D721Med (cell line): ENCODE measurements at regions not wholly inside any gene's neighbourhood (a gene's known extent, or its start where the extent isn't known, plus 50 kb on each side); places are given as distances from the start of the nearest gene placed in this dataset.
"Not testable (repeated sequence)": the region's sequence is repeated elsewhere in the genome, so short reads cannot be mapped to it uniquely, and the experiment has no call there.

Source experiments
- DNase-seq: peaks from one replicate; pipeline ENCODE4 v3.0.0; 2011; ENCODE audit warnings: low spot score; ENCODE audit not compliant: insufficient read length
- FAIRE-seq: peaks from 2 replicates; lab custom pipeline; 2011; peaks lifted over from hg19 to GRCh38; lab: Jason Lieb, UNC
- TF ChIP-seq, protein P1 (sequence below): IDR thresholded peaks from 2 replicates; pipeline ENCODE4 v1.5.1; 2012; ENCODE audit warnings: mild to moderate bottlenecking, control low read depth; ENCODE audit not compliant: insufficient read depth; ENCODE audit errors: missing control alignments

DNA sequence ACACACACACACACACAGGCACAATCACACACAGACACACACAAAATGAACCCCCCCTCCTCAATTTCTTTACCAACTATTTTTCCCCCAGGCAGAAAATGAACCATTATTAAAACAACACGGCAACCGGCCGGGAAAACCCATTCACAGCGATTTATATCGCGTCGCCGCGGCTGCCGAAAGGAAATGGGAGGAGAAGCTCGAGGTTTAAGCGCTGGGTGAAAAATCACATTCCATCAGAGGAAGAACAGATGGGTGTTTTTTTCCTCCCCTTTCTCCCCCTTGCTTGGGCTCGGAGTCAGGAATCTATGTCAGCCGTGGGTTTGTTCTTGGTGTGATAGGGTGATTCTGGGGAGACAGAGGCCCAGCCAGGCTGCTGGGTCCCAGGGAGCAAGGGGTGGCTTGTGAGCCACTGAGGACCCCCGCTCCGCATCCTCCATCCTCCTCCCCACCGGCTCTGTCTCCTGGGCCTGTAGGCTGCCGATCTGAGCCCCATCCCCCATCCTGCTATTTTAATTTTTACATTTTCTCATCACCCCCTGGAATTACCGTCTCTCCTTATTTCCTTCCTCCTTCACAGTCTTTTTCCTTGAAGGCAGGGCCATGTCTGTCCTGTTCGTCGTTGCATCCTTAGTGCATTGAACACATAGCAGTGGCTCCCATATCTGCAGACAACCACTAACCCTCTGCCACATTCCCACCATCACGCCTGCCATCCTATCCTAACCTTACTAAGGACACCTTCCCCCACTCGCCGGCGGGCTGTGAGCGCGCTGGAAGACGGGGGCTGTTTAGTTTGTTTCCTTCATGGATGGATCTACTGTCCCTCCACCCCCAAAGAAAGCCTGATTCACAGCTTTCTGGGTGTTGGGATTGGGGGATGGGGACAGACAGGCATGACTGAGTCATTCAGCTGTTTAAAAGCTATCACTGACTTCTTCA, 137.7 kb downstream of the CRLF3 start:
- not testable (repeated sequence) for DNase-seq, FAIRE-seq

DNA sequence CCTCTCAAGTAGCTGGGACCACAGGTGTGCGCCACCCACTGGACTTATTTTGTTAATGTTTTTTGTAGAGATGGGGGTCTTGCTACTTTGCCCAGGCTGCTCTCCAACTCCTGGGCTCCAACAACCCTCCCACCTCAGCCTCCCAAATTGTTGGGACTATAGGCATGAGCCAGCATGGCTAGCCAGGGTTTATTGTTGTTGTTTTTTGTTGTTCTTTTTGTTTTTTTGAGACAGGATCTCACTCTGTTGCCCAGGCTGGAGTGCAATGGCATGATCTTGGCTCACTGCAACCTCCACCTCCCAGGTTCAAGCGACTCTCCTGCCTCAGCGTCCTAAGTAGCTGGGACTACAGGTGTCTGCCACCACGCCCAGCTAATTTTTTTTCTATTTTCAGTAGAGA, 142.2 kb downstream of the CRLF3 start:
- FAIRE-seq, DNase-seq: not testable (repeated sequence)

DNA sequence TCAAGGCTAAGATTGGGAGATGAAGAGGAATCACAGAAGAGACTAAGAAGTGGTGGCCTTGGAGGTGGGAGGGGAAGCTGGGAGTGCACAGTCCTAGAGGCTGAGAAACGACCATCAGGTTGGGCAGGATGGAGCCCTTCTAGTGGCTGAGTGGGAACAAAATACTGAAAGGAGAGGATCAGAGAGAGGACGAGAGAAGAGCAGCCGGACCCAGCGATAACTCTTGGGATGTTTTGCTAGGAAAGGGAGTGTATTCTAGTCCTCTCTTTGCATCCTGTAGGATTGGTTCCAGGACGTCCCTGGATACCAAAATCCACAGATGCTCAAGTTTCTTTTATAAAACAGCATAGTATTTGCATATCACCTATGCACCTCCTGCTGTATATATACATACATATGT, 143.8 kb downstream of the CRLF3 start:
- not testable (repeated sequence) for DNase-seq, FAIRE-seq

DNA sequence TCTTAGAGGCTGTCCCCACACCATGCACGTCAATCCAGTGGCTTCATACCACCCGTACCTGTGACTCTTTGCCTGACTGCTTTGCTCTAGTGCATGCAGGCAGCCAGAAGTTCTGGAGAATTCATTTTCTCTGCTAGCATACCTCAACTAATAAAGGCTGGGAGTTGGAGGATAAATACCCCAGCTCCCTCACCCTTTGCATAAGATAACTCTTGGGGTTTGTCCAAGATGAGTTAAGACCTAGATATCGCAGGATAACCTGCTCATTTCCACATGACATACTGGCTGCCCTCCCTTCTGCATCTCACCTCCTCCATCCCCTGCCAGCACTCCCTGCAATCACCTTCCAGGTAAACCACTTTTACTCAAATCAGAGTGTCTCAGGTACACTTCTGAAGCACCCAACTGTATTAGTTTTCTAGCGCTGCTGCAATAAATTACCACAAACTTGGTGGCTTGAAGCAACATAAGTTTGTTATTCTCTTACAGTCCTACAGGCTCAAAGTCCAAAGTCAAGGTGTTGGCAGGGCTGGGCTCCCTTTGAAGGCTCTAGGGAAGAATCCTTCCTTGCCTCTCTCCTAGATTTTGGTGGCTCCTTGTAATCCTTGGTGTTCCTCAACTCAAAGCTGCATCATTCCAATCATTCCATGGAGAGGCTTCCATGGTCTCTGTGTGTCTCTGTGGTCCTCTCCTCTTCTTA, 146.8 kb downstream of the CRLF3 start:
- DNase-seq (no peak), FAIRE-seq (no peak)
- TF ChIP-seq, protein P1, sequence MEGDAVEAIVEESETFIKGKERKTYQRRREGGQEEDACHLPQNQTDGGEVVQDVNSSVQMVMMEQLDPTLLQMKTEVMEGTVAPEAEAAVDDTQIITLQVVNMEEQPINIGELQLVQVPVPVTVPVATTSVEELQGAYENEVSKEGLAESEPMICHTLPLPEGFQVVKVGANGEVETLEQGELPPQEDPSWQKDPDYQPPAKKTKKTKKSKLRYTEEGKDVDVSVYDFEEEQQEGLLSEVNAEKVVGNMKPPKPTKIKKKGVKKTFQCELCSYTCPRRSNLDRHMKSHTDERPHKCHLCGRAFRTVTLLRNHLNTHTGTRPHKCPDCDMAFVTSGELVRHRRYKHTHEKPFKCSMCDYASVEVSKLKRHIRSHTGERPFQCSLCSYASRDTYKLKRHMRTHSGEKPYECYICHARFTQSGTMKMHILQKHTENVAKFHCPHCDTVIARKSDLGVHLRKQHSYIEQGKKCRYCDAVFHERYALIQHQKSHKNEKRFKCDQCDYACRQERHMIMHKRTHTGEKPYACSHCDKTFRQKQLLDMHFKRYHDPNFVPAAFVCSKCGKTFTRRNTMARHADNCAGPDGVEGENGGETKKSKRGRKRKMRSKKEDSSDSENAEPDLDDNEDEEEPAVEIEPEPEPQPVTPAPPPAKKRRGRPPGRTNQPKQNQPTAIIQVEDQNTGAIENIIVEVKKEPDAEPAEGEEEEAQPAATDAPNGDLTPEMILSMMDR = no peak

DNA sequence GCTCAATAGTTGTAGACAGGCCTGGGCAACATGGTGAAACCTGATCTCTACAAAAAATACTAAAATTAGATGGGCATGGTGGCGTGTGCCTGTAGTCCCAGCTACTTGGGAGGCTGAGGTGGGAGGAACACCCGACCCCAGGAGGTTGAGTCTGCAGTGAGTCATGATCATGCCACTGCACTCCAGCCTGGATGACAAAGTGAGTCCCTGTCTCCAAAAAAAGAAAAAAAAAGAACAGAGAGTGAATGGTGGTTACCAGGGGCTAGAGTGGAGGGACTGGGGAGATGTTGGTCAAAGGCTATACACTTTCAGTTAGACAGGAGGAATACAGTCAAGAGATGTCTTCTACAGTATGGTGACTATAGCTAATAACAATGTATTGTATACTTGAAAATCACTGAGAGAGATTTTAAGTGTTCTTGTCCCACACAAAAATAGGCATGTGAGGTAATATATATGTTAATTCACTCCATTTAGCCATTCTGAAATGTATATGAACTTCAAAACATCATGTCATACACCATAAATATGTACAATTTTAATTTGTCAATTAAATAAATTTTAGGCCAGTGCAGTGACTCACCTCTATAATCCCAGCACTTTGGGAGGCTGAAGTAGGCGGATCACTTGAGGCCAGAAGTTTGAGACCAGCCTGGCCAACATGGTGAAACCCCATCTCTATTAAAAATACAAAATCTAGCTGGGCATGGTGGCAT, 148.6 kb downstream of the CRLF3 start:
- not testable (repeated sequence) for FAIRE-seq, DNase-seq

DNA sequence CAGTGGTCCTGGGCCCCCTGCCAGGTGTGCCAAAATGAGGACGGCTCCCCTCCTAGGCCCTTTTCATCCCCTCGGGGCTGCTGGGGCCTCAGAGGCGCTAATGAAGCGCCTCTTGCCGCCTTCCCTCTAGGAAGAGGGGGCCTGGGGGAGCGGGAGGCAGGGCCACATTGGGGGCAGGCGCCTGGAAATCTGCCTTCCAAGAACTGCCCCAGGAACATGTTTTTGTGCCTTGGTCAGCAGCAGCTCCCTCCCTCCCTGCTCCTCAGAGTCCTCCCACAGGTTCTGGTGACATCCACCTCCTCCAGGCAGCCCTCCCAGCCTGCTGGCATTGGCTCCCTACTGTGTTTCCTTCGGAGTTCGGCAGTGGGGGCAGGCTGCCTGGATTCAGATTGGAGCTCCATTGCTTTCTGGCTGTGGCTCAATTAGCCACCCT, 155.3 kb downstream of the CRLF3 start:
- not testable (repeated sequence) for DNase-seq, FAIRE-seq

DNA sequence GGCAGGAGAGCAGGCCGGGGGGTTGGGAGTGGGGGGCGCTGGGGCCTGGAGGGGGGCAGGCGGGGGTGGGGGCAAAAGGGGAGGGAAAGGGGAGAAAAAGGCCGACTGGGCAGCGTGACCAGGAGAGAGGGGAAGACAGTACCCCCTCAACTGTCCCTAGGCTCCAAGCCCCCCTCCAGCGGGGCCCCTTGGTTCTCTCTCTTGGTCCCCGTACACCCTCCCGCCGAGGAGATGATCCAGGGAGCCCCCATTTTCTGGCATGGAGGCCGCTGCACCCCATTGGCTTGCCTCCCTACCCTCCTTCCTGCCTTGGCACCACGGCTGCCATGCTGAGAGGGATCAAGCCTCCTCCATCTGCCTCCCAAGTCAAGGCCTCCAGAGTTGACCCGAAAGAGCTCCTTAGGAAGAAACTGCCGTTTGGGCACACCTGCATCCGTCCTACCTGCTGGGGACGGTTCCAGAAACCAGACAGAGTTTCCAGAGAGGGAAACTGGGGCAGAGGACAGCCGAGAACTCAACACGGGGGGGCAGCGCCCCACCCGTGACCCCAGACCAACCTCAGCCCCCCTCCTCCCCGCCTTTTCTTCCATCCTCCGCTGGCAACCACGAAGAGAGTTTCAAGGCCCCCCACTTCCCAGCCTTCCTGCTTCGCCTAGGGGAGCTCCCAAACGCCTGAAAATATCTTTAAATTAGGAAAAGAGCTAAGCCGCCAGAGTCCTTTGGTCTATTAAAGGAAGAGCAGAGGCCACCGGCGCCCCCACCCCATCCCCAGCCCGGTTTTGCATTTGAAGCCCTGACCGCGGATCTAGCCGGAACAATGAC, 155.9 kb downstream of the CRLF3 start:
- not testable (repeated sequence) for FAIRE-seq, DNase-seq

DNA sequence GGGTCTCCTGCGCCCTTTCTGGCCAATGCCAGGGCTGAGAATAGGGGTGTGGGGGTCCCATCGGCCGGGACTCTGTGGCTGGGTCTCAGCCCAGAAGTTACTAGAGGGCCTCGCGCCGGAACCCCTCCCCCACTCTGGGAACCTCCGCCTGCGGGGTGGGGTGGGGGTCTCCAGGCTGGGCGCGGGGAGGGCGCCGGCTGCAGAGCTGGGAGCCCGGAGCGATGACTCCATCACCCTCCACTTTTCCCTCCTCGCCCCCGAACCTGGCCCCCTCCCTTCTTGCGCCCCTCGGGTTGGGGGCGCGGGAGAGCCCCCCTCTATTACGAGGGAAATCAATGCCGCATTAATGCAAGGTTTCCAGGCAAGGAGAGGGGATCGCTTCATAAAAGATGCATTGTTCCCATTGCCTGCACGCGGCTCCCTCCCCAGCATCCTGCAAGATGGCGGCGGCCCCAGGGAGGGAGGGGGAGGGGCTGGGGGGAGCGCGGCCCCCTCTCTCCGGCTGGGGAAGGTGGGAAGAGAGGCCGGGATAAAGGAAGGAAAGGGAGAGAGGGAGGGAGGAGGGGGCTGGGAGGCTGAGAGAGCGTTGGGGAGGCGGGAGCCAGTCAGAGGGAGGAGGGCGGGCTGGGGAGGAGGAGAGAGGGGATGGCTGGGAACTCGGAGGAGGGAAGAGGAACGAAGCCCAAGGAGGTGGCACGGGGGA, 156.7 kb downstream of the CRLF3 start:
- not testable (repeated sequence) for FAIRE-seq, DNase-seq

DNA sequence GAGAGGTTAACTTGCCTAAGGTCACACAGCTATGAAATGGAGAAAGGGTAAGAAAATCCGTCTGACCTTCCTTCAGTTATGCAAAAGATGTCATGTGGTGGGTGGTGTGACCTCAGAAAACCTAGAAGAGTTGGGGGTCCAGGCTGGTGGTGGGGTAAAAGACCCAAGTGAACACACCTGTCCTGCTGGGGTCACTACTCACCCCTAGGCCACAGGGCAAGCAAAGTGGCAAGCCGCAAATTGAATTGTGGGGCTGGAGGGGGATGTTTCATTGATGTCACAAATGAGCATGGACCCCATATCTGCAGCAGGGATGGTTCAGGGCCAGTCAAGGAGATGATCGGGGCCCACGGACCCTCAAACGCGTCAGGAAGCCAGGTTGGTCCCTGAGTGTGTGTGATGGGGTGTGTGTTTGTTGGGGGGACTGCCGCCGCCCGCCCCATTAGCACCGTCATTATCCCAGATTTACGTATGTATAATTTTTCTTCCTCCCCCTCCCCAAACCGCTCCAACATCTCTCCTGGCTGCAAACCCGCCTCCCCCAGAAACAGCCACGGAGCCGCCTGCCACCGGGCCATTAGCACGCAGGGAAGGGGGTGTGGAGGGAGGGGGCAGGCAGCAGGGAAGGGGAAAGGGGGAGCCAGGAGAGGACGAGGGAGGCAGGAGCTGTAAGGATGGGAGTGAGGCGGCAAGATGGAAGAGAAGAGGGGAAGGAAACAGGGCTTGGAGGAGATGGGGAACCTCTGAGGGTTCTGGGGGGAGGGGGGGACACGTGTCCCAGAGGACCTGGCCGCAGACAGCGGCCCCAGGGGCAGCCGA, 157.4 kb downstream of the CRLF3 start:
- DNase-seq, FAIRE-seq: not testable (repeated sequence)

DNA sequence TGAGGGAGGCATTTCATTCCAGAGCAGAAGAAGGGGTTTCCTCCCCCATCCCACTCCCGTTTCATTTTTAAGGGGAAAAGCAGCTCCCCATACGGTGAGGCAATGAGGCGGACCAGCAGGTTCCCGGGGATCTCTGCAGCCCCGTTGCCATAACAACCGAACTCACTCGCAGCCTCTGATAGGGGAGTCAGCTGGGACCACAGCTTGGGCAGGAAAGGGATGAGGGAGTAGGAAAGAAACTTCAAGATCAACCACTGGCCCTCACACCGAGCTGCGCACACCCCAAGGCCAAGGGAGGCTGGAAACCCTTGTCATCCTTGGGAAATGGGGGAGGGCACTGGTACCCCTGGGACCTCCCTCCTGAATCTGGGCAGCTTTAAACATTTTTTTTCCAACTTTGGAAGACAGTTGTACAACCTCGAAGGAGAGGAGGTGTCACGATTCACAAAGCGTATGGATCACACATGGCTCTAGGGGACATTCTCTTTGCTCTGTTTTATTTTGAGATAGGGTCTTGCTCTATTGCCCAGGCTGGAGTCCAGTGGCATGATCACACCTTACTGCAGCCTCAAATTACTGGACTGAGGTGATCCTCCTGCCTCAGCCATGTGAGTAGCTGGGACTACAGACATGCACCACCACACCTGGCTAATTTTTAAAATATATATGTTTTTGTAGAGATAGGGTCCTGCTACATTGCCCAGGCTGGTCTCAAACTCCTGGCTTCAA, 160.6 kb downstream of the CRLF3 start:
- DNase-seq, FAIRE-seq: not testable (repeated sequence)

DNA sequence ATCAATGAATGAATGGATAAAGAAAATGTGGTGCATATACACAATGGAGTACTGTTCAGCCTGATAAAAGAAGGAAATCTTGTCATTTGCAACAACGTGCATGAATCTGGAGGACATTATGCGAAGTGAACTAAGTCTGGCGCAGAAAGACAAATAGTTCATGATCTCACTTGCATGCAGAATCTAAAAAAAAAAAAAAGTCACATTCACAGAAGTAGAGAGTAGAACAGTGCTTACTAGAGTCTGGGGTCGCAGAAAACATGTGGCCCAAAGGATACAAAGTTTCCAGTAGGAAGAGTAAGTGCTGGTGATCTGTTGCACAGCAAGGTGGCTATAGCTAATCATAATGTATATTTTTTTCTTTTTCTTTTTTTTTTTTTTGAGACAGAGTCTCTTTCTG, 167.3 kb downstream of the CRLF3 start:
- FAIRE-seq, DNase-seq: not testable (repeated sequence)

DNA sequence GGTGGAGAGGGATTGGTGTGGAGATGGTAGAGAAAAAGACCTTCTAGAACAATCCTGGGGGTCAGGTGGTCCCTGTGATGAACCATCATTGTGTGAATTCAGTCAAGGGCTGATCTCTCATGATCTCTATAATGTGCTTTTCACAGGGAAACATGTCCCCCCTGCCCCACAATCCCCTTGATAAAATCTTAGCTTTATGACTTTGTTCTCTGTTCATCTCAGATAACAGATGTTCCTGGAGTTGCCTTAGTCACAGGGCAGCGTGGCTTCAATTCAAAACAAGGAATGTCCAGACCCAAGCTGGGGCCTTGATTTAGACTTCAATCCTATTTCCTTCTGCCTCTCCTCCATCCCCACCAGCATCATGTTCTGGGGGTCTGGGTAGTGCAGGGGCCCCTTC, 171.5 kb downstream of the CRLF3 start:
- DNase-seq, FAIRE-seq: not testable (repeated sequence)

DNA sequence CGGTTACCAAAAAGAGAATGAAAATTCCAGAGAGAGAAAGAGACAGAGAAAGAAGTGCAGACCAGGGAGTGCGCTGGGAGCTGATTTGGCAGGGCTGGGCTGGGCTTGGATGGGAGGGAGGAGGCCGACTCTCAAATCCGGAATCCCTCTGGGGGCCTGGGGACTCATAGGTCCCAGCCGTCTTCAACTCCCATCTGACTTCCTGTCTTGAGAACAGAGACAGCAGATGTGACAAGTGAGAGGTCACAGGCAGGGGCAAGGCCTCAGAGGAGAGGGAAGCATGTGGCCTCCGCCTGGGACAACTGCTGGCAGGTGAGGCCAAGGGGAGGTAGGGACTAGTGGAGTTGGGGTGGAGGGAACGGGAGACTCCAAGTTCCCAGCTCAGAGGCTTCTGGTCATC, 172.9 kb downstream of the GOSR1 start:
- FAIRE-seq, DNase-seq: not testable (repeated sequence)

DNA sequence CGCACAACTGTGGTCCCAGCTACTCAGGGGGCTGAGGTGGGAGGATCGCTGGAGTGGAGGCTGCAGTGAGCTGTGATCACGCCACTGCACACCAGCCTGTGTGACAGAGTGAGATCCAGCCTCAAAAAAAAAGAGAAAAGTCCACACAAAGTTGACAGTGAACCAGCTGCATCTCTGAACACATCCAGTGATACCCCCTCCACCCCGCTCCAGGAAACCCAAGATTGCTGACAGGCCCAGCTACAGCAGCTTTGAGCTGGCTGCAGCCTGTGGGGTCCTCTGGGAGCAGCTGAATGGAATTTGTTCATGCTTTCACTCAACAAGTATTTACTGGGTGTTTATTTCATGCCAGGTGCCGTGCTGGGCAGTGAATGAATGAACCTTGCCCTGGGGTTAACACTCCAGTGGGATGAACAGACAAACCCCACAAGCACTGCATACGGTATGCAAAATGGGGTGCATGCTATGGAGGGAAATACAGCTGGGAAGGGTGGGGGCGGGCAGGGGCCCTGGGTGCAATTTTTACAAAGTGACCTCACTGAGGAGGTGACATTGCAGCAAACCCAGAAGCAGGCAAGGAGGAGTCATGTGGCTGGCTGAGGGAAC, 170.9 kb downstream of the GOSR1 start:
- not testable (repeated sequence) for DNase-seq, FAIRE-seq

DNA sequence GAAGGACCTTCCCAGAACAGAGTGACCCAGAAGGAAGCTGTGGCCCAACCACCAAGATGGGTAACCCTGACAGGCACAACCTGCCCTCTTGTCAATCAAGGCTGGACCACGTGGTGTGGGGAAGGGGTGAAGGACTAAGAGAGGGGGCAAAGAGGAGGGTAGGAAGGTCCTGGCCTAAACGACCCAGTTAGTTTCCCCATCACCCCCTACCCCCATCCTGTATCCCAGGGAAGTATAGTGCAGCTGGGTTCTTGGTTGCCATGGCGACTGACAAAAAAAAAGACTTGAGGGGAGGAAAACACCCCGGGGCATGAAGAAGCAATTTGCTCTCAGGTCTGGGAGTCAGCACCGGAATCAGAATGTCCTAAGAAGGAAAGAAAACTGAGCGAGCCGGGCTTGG, 168.7 kb downstream of the GOSR1 start:
- not testable (repeated sequence) for FAIRE-seq
- peak; percentile 13 for DNase-seq
